Central memory CD4-positive, alpha-beta T cell (primary cell): ENCODE measurements at regions not wholly inside any gene's neighbourhood (a gene's known extent, or its start where the extent isn't known, plus 50 kb on each side); places are given as distances from the start of the nearest gene placed in this dataset.

ENCODE experiments used
- DNase-seq: peaks from one replicate; pipeline ENCODE4 v3.0.0; 2022

DNA sequence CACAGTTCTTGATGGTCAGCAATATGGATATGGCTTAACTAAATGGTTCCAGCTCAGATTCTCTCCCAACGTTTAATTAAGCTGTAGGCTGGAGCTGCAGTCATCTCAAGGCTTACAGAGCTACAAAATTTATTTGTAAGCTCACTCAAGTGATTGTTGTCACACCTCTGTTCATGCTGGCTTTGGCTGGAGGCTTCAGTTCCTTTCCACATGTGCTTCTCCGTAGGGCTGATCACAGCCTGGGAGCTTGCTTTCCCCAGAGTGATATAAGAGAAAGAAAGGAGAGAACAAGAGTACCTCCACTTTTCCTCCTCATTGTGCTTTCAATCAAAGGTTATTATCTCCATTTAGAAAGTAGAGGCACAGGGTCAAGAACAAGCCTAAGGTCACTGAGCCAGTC is 182.7 kb upstream of the KCNN2 start:
- no peak for DNase-seq

GRCh38 chr5:114184006-114184405 is 177.9 kb upstream of the KCNN2 start:
- no peak for DNase-seq

- DNase-seq = no peak
These were observed 176.6 kb upstream of the KCNN2 start for GRCh38 chr5:114185274-114185673.

- no peak for DNase-seq
These were observed 170.4 kb upstream of the KCNN2 start for GRCh38 chr5:114191441-114191840.

GRCh38 chr5:114192108-114192507 is 169.8 kb upstream of the KCNN2 start:
- DNase-seq = no peak

DNA sequence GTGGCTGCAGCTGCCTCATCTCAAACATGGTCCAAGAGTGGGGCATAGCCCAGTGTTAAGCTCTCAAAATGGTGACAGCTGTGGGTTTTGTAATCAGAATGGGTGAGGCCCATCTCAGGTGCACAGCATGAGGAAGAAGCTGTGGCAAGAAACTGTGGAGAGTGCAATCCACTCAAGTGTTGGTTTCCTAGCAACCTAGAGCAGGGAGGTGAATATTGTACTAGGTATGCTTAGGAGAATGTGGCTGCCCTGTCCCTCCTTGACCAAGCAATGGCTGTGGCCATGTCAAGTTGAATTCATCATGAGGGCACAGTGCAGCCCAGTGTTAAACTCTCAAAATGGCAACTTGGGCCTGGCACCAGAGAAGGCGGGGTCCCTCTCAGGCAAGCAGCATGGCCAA is 160.5 kb upstream of the KCNN2 start:
- DNase-seq = no peak

DNA sequence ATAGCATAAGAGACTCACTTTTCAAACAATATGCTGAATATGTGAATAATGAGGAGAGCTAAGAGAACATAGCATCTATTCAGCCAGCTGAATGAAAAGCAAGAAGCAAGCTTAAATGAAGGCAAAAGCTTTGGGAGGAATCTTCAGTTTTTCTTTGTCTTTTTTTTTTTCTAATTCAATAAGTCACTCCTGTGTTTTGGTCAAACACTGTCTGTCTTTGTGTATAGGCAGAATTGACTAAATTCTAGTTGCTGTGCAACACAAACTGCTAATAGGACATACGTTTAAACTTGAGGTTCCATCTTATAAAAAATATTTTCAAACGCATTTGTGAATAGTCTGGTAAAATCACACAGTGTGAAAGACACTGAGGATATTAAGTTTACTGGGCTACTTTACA is 156.9 kb upstream of the KCNN2 start:
- no peak for DNase-seq

DNA sequence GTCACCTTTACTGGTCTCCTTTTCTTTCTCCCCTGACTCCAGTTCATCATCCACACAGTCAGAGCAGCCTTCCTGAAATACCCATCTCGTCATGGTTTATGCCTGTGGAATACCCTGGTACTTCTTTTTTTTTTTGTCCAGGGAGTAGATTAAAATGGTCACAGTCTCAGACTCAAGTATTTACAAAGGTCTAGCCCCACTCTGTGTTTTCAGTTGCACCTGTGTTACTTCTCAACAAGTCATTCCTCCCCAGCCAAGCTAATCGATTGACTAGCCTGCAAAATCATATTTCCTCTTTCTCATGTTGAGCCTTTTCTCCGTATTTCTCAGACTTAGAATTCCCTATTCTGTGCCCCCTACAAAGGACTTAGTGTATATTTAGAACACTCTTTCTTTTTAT is 155.2 kb upstream of the KCNN2 start:
- no peak for DNase-seq

- no peak for DNase-seq
These were observed 154.3 kb upstream of the KCNN2 start for GRCh38 chr5:114207615-114208014.

GRCh38 chr5:114208120-114208519 is 153.8 kb upstream of the KCNN2 start:
- DNase-seq = no peak

- no peak for DNase-seq
These were observed 153.3 kb upstream of the KCNN2 start for GRCh38 chr5:114208588-114208987.

GRCh38 chr5:114210662-114211061 is 151.2 kb upstream of the KCNN2 start:
- no peak for DNase-seq

DNA sequence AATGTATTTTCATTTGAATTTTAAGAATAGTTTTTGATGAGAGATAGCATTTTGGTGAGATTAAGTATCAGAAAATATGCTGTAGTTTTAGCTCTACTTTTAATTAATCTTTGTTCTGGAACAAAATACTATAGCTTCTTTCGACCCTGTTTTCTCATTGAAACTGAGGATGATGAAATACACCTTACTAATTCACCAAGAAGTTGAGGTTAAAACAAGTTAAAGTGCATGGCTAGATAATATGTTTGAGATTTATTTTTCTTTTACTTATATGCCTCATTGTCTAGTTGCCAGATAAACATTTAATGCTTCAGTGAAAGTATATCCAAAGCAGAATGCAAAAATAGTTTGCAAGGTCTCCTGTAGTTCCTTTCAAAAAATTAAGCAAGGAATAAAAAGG is 140.1 kb upstream of the KCNN2 start:
- no peak for DNase-seq

DNA sequence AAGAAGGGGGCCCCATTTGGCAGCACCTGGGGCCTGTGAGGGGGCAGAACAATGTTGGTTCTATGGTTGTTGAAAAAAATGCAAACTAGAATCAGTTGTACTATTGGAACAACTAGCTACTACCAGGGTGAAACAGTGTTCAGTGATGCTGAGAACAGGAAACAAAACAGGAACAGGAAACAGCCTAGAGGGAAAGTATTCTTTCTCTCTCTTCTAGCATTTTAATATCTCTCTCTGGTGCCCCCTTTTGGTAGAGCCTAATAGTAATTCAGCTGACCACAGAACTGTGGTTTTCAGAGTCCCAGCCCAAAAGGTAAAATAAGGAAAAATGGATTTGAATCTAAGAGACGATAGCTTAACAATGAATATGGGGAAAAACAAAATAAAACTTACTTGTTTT is 138.0 kb upstream of the KCNN2 start:
- no peak for DNase-seq

GRCh38 chr5:114237766-114238165 is 124.1 kb upstream of the KCNN2 start:
- DNase-seq = no peak

- no peak for DNase-seq
These were observed 123.0 kb upstream of the KCNN2 start for GRCh38 chr5:114238771-114239313.

- DNase-seq = no peak
These were observed 118.4 kb upstream of the KCNN2 start for GRCh38 chr5:114243281-114243971.

DNA sequence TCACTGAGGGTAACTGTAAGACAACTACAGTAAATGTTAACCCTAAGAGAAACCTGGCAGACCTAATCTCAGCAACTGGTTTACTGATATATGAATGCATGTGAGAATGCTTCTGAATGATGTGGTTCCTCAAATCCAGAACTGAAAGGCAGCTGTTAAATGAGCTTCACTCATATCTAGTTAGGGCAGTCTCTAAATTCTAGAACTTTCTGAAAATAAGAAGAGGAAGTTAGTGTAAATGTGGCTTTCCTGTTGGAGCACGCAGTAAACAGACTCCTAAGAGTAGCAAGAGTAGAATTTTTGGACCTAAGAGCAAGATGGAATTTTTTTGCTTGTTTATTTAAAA is 117.9 kb upstream of the KCNN2 start:
- no peak for DNase-seq

DNA sequence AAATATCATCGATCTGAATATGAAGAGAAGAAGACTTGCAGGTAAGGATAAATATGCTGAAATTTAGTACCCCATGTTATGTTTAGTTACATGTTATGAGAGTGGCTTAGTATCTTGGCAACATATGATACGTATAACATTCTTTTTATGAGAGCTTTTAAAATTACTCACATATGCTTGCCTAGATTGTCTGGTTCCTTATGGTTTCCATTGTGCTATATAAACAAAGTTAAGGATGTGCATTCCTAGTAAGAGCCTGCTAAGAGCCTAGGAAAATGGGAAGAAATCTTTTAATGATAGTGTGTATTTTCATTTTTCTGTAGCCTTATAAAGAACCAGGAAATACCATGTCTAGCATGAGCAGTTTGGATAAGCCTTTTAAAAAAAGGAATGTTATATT is 112.0 kb upstream of the KCNN2 start:
- DNase-seq = no peak

DNA sequence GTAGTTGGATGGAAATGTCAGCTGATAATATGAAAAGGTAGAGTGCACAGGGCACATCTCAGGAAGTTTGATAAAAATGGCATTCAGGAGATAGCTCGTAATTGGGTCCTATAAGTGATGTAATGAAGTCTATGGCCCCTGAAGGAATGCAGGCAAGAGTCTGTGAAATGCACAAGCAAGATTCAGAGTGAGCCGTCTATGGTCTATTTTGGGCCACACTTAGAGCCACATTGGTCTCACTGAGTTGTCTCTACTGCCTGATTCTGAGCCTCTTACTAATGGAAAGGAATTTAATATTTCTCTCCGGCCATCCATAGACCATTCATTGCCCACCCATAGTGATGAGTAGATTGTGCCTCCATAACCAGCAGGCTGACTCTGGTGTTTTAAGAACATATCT is 111.3 kb upstream of the KCNN2 start:
- DNase-seq = no peak

- DNase-seq = no peak
These were observed 109.6 kb upstream of the KCNN2 start for GRCh38 chr5:114252226-114252625.

GRCh38 chr5:114255260-114255659 is 106.6 kb upstream of the KCNN2 start:
- DNase-seq = no peak

DNA sequence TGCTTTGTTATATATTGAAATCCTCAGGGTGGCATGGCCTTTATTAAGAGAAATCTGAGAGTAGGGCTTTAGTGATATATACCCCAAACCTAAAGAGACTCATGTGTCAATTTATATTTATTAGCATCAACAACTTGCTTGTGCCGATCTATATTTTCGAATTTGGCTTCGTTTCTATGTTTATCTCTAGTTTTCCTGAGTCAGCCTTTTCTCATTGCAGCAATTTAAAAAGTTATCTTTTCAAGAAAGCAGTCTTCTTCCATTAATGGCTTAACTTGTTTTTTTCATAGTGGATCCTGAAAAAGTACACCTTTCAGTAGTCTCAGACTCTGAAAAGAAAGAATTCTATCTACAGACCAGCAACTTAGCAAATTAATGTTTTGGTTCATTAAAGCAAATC is 99.9 kb upstream of the KCNN2 start:
- no peak for DNase-seq

DNA sequence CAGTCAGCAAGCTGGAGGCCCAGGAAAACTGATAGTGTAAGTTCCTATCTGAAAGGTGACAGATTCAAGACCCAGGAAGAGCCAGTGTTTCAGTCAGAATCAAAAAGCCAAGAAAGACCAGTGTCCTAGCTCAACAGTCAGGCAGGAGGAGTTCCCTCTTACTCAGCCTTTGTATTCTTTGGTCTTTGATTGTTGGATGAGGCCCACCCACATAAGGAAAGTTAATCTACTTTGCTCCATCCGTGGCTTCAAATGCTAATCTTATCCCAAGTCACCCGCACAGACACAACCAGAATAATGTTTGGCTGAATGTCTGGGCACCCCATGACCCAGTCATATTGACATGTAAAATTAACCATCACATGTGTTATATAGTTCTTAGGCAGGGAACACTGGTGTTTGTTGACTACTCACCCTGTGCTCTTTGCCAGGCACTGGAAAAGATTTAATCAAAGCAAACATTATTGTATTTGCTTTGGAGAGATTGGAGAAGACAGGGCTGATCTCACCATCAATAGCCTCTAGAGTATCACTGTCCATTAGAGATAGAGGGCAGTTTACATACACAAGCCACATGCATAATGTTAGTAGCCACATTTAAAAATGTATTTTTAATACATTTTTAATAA is 96.3 kb upstream of the KCNN2 start:
- no peak for DNase-seq

DNA sequence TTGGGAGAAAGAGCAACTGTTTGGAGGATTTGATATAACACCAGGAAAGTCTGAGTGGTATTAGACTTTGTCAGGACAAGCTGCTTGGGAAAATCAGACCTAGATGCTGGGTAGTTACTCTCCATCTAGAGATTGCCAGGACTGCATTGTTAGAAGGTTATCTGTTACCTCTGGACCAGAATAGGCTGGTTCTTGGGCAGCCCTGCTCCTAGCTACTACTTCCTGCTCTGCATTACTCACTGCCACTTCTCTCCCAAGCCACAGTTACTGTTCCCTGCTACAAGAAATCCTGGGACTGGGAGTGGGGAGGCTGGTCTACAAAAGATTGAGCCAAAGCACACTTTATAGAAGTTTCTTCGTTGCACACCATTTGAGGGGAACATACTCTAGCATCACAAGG is 95.5 kb upstream of the KCNN2 start:
- DNase-seq = no peak
